Right lobe of liver (tissue), 4 donors: ENCODE measurements at regions not wholly inside any gene's neighbourhood (a gene's known extent, or its start where the extent isn't known, plus 50 kb on each side); places are given as distances from the start of the nearest gene placed in this dataset.

Source experiments
- POLR2A ChIP-seq: fragments of 450-650 bp; IDR thresholded peaks from one replicate; pipeline ENCODE4 v1.6.1; 2017; ENCODE audit warnings: antibody characterized with exemption, mild to moderate bottlenecking
- TF ChIP-seq, protein P1 (sequence below), 4 donors: fragments of 200-600 bp in 3 of 4; fragments of 450-650 bp in 1 of 4; IDR thresholded peaks; one replicate each; pipeline versions ENCODE4 v1.5.1 to v1.8.0; 2016 to 2022; ENCODE audit warnings: antibody characterized with exemption in 4 of 4, mild to moderate bottlenecking in 2 of 4
- donor health status: DM: no; HTN: no; CAD: no.
- donor health status: DM: no; HTN: no; CAD: no.
- donor health status: DM: no; HTN: yes; CAD: no.

- TF ChIP-seq, protein P1, sequence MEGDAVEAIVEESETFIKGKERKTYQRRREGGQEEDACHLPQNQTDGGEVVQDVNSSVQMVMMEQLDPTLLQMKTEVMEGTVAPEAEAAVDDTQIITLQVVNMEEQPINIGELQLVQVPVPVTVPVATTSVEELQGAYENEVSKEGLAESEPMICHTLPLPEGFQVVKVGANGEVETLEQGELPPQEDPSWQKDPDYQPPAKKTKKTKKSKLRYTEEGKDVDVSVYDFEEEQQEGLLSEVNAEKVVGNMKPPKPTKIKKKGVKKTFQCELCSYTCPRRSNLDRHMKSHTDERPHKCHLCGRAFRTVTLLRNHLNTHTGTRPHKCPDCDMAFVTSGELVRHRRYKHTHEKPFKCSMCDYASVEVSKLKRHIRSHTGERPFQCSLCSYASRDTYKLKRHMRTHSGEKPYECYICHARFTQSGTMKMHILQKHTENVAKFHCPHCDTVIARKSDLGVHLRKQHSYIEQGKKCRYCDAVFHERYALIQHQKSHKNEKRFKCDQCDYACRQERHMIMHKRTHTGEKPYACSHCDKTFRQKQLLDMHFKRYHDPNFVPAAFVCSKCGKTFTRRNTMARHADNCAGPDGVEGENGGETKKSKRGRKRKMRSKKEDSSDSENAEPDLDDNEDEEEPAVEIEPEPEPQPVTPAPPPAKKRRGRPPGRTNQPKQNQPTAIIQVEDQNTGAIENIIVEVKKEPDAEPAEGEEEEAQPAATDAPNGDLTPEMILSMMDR (IDR thresholded peaks at IDR 0.05) = no peak
- TF ChIP-seq POLR2A = no peak
Measured at GRCh38 chr9:78533500-78533899, 236.6 kb downstream of the PSAT1 start.
